A549 (cell line): ENCODE measurements at regions not wholly inside any gene's neighbourhood (a gene's known extent, or its start where the extent isn't known, plus 50 kb on each side); places are given as distances from the start of the nearest gene placed in this dataset.

ENCODE experiments used
- ATAC-seq, 2 experiments: fragments of 200-7000 bp in 1 of 2; fragments of >200 bp in 1 of 2; cut with Nextera tagmentation in 1 of 2; cut with Tn5 transposase in 1 of 2; 3 replicates each; pipeline versions ENCODE4 v1.8.0 to v1.9.1; 2018 to 2020; ENCODE audit warnings: mild to moderate bottlenecking in 1 of 2, moderate library complexity in 1 of 2
- CTCF ChIA-PET: fragments of 300-600 bp; sonication (Branson Sonifier 250); formaldehyde crosslinking; extraction: SDS; loops from one replicate; lab custom pipeline; 2021; ENCODE audit warnings: antibody characterized with exemption, inconsistent platforms; lab: Yijun Ruan, JAX
- POLR2A ChIA-PET: fragments of 350-600 bp; formaldehyde crosslinking; extraction: SDS; loops from one replicate; lab custom pipeline; 2021; ENCODE audit warnings: antibody characterized with exemption, inconsistent platforms; lab: Yijun Ruan, JAX
- DNase-seq, 2 experiments: peaks; one replicate each; pipeline versions ENCODE4 v3.0.0 to v3.0.0-alpha.2; 2011 to 2016; ENCODE audit warnings: low read depth in 1 of 2, low spot score in 1 of 2
- FAIRE-seq: peaks from 2 replicates; lab custom pipeline; 2011; peaks lifted over from hg19 to GRCh38; lab: Jason Lieb, UNC
- H3K27ac ChIP-seq, 2 experiments: fragments of >200 bp; sonication (Bioruptor Twin); formaldehyde crosslinking; 3 replicates each; pipeline ENCODE4 v1.5.1; 2016 to 2017
- H3K4me1 ChIP-seq: fragments of >200 bp; sonication (Bioruptor Twin); formaldehyde crosslinking; 3 replicates; pipeline ENCODE4 v1.6.1; 2016
- H3K4me2 ChIP-seq: fragments of >200 bp; sonication (Bioruptor Twin); formaldehyde crosslinking; 3 replicates; pipeline ENCODE4 v1.6.1; 2016
- H3K4me3 ChIP-seq: fragments of >200 bp; sonication (Bioruptor Twin); formaldehyde crosslinking; 3 replicates; pipeline ENCODE4 v1.5.1; 2016
- H3K9me3 ChIP-seq: fragments of >200 bp; sonication (Bioruptor Twin); formaldehyde crosslinking; 3 replicates; pipeline ENCODE4 v1.6.1; 2016
- BHLHE40 ChIP-seq: IDR thresholded peaks from 2 replicates; pipeline ENCODE4 v1.6.1; 2012; ENCODE audit warnings: low read depth, low read length, inconsistent platforms
- CHD2 ChIP-seq: fragments of 150-350 bp; IDR thresholded peaks from 2 replicates; pipeline ENCODE4 v1.6.1; 2014; ENCODE audit warnings: low read length; ENCODE audit not compliant: partially characterized antibody
- E2F6 ChIP-seq: IDR thresholded peaks from 2 replicates; pipeline ENCODE4 v1.6.1; 2012; ENCODE audit warnings: low read depth, borderline replicate concordance
- EHF ChIP-seq: fragments of 250-450 bp; sonication (Bioruptor Pico); IDR thresholded peaks from 2 replicates; pipeline ENCODE4 v1.5.0; 2020; ENCODE audit warnings: mild to moderate bottlenecking
- EHMT2 ChIP-seq: fragments of 200-600 bp; sonication (generic); IDR thresholded peaks from 2 replicates; pipeline ENCODE4 v1.6.1; 2016; ENCODE audit warnings: antibody characterized with exemption, low read depth, mild to moderate bottlenecking, moderate library complexity
- FOSB ChIP-seq: fragments of 250-450 bp; sonication (Bioruptor Pico); IDR thresholded peaks from 2 replicates; pipeline ENCODE4 v1.5.0; 2020; ENCODE audit warnings: mild to moderate bottlenecking, moderate library complexity
- FOSL2 ChIP-seq, 2 experiments: fragments of 450-650 bp in 1 of 2; fragments of >200 bp in 1 of 2; sonication (Bioruptor Twin) in 1 of 2; formaldehyde crosslinking; IDR thresholded peaks; 2 replicates each; pipeline versions ENCODE4 v1.5.0 to v1.6.1; 2016 to 2020; ENCODE audit warnings: mild to moderate bottlenecking in 1 of 2, moderate library complexity in 1 of 2
- GATA3 ChIP-seq: IDR thresholded peaks from 2 replicates; pipeline ENCODE4 v1.6.1; 2012; ENCODE audit warnings: borderline replicate concordance
- HDAC2 ChIP-seq: fragments of 200-600 bp; sonication (generic); IDR thresholded peaks from 2 replicates; pipeline ENCODE4 v1.6.1; 2016
- HEYL ChIP-seq: fragments of 250-450 bp; sonication (Bioruptor Pico); IDR thresholded peaks from 2 replicates; pipeline ENCODE4 v1.8.0; 2021; ENCODE audit warnings: mild to moderate bottlenecking, moderate library complexity
- JUN ChIP-seq, 2 experiments: fragments of >200 bp; sonication (Bioruptor Twin); formaldehyde crosslinking; IDR thresholded peaks; 2 replicates in 1 of 2; 3 replicates in 1 of 2; pipeline ENCODE4 v1.6.1; 2016 to 2017
- JUNB ChIP-seq: fragments of >200 bp; sonication (Bioruptor Twin); formaldehyde crosslinking; IDR thresholded peaks from 2 replicates; pipeline ENCODE4 v1.6.1; 2016
- MAFK ChIP-seq: fragments of 450-650 bp; IDR thresholded peaks from 2 replicates; pipeline ENCODE4 v1.6.1; 2014; ENCODE audit not compliant: partially characterized antibody
- NR3C1 ChIP-seq: fragments of >200 bp; sonication (Bioruptor Twin); formaldehyde crosslinking; IDR thresholded peaks from 3 replicates; pipeline ENCODE4 v1.6.1; 2017
- PHF8 ChIP-seq: fragments of 200-600 bp; sonication (generic); IDR thresholded peaks from 2 replicates; pipeline ENCODE4 v1.6.1; 2016; ENCODE audit warnings: low read depth, mild to moderate bottlenecking, antibody characterized with exemption, moderate library complexity, borderline replicate concordance
- POLR2A ChIP-seq: IDR thresholded peaks from 2 replicates; pipeline ENCODE4 v1.6.1; 2012; ENCODE audit warnings: mild to moderate bottlenecking, low read length
- RAD21 ChIP-seq, 2 experiments: fragments of >200 bp in 1 of 2; sonication (Bioruptor Twin) in 1 of 2; formaldehyde crosslinking in 1 of 2; IDR thresholded peaks in 1 of 2; conservative IDR thresholded peaks in 1 of 2; 2 replicates in 1 of 2; 3 replicates in 1 of 2; pipeline ENCODE4 v1.6.1; 2012 to 2018; ENCODE audit warnings: inconsistent platforms in 1 of 2
- RCOR1 ChIP-seq: fragments of 150-350 bp; IDR thresholded peaks from 2 replicates; pipeline ENCODE4 v1.6.1; 2014; ENCODE audit warnings: antibody characterized with exemption, low read length, low read depth
- RFX5 ChIP-seq: fragments of 450-650 bp; IDR thresholded peaks from 2 replicates; pipeline ENCODE4 v1.7.1; 2014; ENCODE audit warnings: antibody characterized with exemption, mild to moderate bottlenecking, moderate library complexity
- ZNF302 ChIP-seq: fragments of 250-450 bp; sonication (Bioruptor Pico); IDR thresholded peaks from 2 replicates; pipeline ENCODE4 v1.9.0; 2021; ENCODE audit warnings: inconsistent platforms, mild to moderate bottlenecking, moderate library complexity
- WGBS: methylation state at CpG from one replicate; pipeline ENCODE4 v1.1.6; 2017; ENCODE audit errors: missing lambda C conversion rate; 5-methylcytosine and 5-hydroxymethylcytosine counted together

GRCh38 chr6:44054721-44055559 is 72.3 kb downstream of the MRPL14 start:
- peaks cover 91% of the 10 kb centered on the region for H3K4me1 ChIP-seq
- ChIA-PET POLR2A (no interaction called here), CTCF (interaction anchor here (1.0 to 1.2 kb wide), 3 partner anchors 16 to 286 kb away, joined by 3 read pairs; no protein-coding TSS in a partner anchor)
- H3K9me3 ChIP-seq = peaks cover 9% of the 10 kb centered on the region
- ATAC-seq = no peak
- FAIRE-seq = no peak
- H3K27ac ChIP-seq = peak overlapping the region; percentile 89 to 97
- no peak overlapping the region for H3K4me3 ChIP-seq
- peak overlapping the region; percentile 13; the same call in 1 of the 3 replicates for H3K4me2 ChIP-seq
- no peak for TF ChIP-seq EHMT2
- no peak for TF ChIP-seq FOSL2 (IDR thresholded peaks at IDR 0.05)
- TF ChIP-seq FOSL2 (CRISPR knock-in tag; IDR thresholded peaks at IDR 0.05) = no peak
- no peak for TF ChIP-seq FOSB (CRISPR knock-in tag)
- no peak for TF ChIP-seq PHF8
- no peak for TF ChIP-seq RAD21 (conservative IDR thresholded peaks at IDR 0.05 in 1 of 2, IDR thresholded peaks at IDR 0.05 in 1 of 2)
- no peak for TF ChIP-seq RFX5
- TF ChIP-seq JUNB = no peak
- no peak for TF ChIP-seq RCOR1
- no peak for TF ChIP-seq NR3C1
- no peak for TF ChIP-seq BHLHE40
- no peak for TF ChIP-seq GATA3
- no peak for TF ChIP-seq EHF (CRISPR knock-in tag)
- TF ChIP-seq JUN (IDR thresholded peaks at IDR 0.05) = no peak
- TF ChIP-seq POLR2A = no peak
- no peak for TF ChIP-seq CHD2
- no peak for TF ChIP-seq HDAC2
- no peak for TF ChIP-seq E2F6
- TF ChIP-seq ZNF302 (CRISPR knock-in tag) = no peak
- no peak for DNase-seq
- WGBS = 69% methylated on average over 7 of the region's 8 CpGs

GRCh38 chr6:44053760-44054556 is 73.3 kb downstream of the MRPL14 start:
- ChIA-PET CTCF (interaction anchor here (1.0 to 2.3 kb wide), 4 partner anchors 11 to 25 kb away, joined by 3 to 9 read pairs (median 6); no protein-coding TSS in a partner anchor), POLR2A (no interaction called here)
- no peak for DNase-seq
- peaks cover 96% of the 10 kb centered on the region for H3K4me1 ChIP-seq
- no peak for ATAC-seq
- no peak overlapping the region for H3K4me3 ChIP-seq
- TF ChIP-seq MAFK (peak; percentile 60), HEYL (CRISPR knock-in tag) (no peak)
- peak overlapping the region; percentile 89 to 97 for H3K27ac ChIP-seq
- H3K4me2 ChIP-seq = peak overlapping the region; percentile 13; the same call in 1 of the 3 replicates
- H3K9me3 ChIP-seq = no peaks in the 10 kb centered on the region; the same call in 2 of the 3 replicates
- 66% methylated on average over 11 of the region's 11 CpGs for WGBS
- no peak for FAIRE-seq

DNA sequence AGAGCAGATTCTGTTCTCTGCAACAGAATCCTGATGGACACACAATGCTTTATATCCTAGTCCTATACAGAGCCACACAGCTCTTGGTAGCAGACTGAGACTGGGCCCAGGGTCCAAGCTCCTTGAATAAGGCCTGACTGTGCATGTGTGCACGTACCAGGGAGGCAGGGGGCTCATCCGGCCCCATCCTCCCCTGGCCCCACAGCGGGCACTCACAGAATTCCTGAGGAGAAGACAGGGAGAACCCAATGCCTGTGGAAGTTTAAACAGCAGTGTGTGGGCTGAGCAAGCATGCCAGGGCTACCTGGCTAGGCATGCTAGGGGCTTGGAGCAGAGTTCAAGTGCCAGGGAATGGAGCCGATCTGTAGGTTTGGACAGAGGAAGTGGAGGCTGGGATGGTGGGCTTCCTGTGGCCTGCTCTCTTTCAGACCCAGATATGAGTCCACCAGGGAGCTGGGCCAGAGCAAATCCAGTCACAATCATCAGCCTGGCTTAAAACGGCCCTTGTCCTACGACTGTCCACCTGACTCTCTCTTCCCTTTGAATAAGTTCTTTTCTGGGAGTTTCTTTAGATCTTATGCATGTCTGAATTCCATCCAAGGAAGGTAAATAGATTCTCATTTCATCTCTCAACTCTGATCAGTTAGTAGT is 74.0 kb downstream of the MRPL14 start:
- FAIRE-seq = no peak
- ATAC-seq = no peak
- H3K4me2 ChIP-seq = no peak overlapping the region; the same call in 1 of the 3 replicates
- H3K4me3 ChIP-seq = no peak overlapping the region
- CTCF ChIA-PET = interaction anchor here (1.1 to 3.2 kb wide), 4 partner anchors 10 to 284 kb away, joined by 5 to 13 read pairs (median 8); partner anchors contain the start of gene VEGFA
- 79% methylated on average over 3 of the region's 6 CpGs for WGBS
- no peaks in the 10 kb centered on the region for H3K9me3 ChIP-seq
- no peak for TF ChIP-seq HEYL (CRISPR knock-in tag)
- POLR2A ChIA-PET = interaction anchor here (1.5 kb wide), 1 partner anchor 10 kb away, joined by 5 read pairs; no protein-coding TSS in a partner anchor
- peak overlapping the region; percentile 89 to 97 for H3K27ac ChIP-seq
- no peak for DNase-seq
- peaks cover 98% of the 10 kb centered on the region for H3K4me1 ChIP-seq
